Superior temporal gyrus (tissue), 1 donor: ENCODE measurements at regions not wholly inside any gene's neighbourhood (a gene's known extent, or its start where the extent isn't known, plus 50 kb on each side); places are given as distances from the start of the nearest gene placed in this dataset.

Experiments
- DNase-seq: peaks from one replicate; pipeline ENCODE4 v3.0.0-alpha.2; 2016; ENCODE audit errors: extremely low spot score

GRCh38 chr3:106386050-106386449 lies 517.2 kb upstream of the CBLB start:
- DNase-seq = no peak

GRCh38 chr3:106392915-106393314 lies 524.1 kb upstream of the CBLB start:
- DNase-seq = no peak

- DNase-seq = no peak
Measured at GRCh38 chr3:106397006-106397405, 528.2 kb upstream of the CBLB start.

- DNase-seq = peak; percentile 21
Measured at GRCh38 chr3:106398891-106399600, 530.2 kb upstream of the CBLB start.

- DNase-seq = no peak
Measured at GRCh38 chr3:106399761-106400160, 530.9 kb upstream of the CBLB start.

- no peak for DNase-seq
Measured at GRCh38 chr3:106401666-106402490, 533.1 kb upstream of the CBLB start.

GRCh38 chr3:106403371-106404145 lies 534.7 kb upstream of the CBLB start:
- DNase-seq = no peak

GRCh38 chr3:106413683-106414082 lies 544.9 kb upstream of the CBLB start:
- no peak for DNase-seq

- no peak for DNase-seq
Measured at GRCh38 chr3:106420628-106421027, 551.8 kb upstream of the CBLB start.

- DNase-seq = no peak
Measured at GRCh38 chr3:106421426-106421825, 552.6 kb upstream of the CBLB start.

- no peak for DNase-seq
Measured at GRCh38 chr3:106421909-106422308, 553.1 kb upstream of the CBLB start.

- no peak for DNase-seq
Measured at GRCh38 chr3:106423321-106424225, 554.8 kb upstream of the CBLB start.

GRCh38 chr3:106425026-106425425 lies 556.2 kb upstream of the CBLB start:
- DNase-seq = no peak

GRCh38 chr3:106425916-106426315 lies 557.1 kb upstream of the CBLB start:
- no peak for DNase-seq

GRCh38 chr3:106428565-106428994 lies 559.8 kb upstream of the CBLB start:
- peak; percentile 24 for DNase-seq

- DNase-seq = no peak
Measured at GRCh38 chr3:106431721-106432120, 562.9 kb upstream of the CBLB start.

GRCh38 chr3:106435899-106436453 lies 567.2 kb upstream of the CBLB start:
- DNase-seq = no peak

GRCh38 chr3:106438887-106439286 lies 570.1 kb upstream of the CBLB start:
- DNase-seq = no peak

GRCh38 chr3:106440672-106441071 lies 571.9 kb upstream of the CBLB start:
- DNase-seq = no peak

GRCh38 chr3:106446271-106446670 lies 577.5 kb upstream of the CBLB start:
- no peak for DNase-seq

- DNase-seq = no peak
Measured at GRCh38 chr3:106447723-106448301, 579.0 kb upstream of the CBLB start.
